ENCODE measurements at regions not wholly inside any gene's neighbourhood (a gene's known extent, or its start where the extent isn't known, plus 50 kb on each side); places are given as distances from the start of the nearest gene placed in this dataset.

- TF ChIP-seq, protein P1, sequence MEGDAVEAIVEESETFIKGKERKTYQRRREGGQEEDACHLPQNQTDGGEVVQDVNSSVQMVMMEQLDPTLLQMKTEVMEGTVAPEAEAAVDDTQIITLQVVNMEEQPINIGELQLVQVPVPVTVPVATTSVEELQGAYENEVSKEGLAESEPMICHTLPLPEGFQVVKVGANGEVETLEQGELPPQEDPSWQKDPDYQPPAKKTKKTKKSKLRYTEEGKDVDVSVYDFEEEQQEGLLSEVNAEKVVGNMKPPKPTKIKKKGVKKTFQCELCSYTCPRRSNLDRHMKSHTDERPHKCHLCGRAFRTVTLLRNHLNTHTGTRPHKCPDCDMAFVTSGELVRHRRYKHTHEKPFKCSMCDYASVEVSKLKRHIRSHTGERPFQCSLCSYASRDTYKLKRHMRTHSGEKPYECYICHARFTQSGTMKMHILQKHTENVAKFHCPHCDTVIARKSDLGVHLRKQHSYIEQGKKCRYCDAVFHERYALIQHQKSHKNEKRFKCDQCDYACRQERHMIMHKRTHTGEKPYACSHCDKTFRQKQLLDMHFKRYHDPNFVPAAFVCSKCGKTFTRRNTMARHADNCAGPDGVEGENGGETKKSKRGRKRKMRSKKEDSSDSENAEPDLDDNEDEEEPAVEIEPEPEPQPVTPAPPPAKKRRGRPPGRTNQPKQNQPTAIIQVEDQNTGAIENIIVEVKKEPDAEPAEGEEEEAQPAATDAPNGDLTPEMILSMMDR (IDR thresholded peaks at IDR 0.05; ENCODE audit: low read depth, low read length, missing input control) = no peak
- TF ChIP-seq GABPA (IDR thresholded peaks at IDR 0.05 in 1 of 2, conservative IDR thresholded peaks at IDR 0.05 in 1 of 2) (no peak), ATF3 (IDR thresholded peaks at IDR 0.05) (no peak), YY1 (IDR thresholded peaks at IDR 0.05) (no peak)
These were observed 603.6 kb downstream of the FBXO15 start for GRCh38 chr18:73544032-73544431.

Data from liver (tissue), 3 donors.